Dendritic cell treated with granulocyte-macrophage colony-stimulating factor and Interleukin-4, amounts not matched to agents 40 ng/mL and 50 ng/mL, for 4 days (primary cell): ENCODE measurements at regions not wholly inside any gene's neighbourhood (a gene's known extent, or its start where the extent isn't known, plus 50 kb on each side); places are given as distances from the start of the nearest gene placed in this dataset.

Source experiments
- H3K27ac Mint-ChIP-seq: one replicate; pipeline ENCODE4 v1.8.0; 2022; ENCODE audit warnings: mild to moderate bottlenecking, mixed read lengths
- H3K27me3 Mint-ChIP-seq: one replicate; pipeline ENCODE4 v1.8.0; 2022; ENCODE audit warnings: mild to moderate bottlenecking, mixed read lengths
- H3K36me3 Mint-ChIP-seq: one replicate; pipeline ENCODE4 v1.8.0; 2022; ENCODE audit warnings: low read depth, mixed read lengths
- H3K4me1 Mint-ChIP-seq: one replicate; pipeline ENCODE4 v1.8.0; 2022; ENCODE audit warnings: low read depth, mixed read lengths
- H3K4me3 Mint-ChIP-seq: one replicate; pipeline ENCODE4 v1.8.0; 2022; ENCODE audit warnings: mild to moderate bottlenecking, moderate library complexity, mixed read lengths
- H3K9me3 Mint-ChIP-seq: one replicate; pipeline ENCODE4 v1.8.0; 2022; ENCODE audit warnings: mixed read lengths
- intact Hi-C: fragments of 100-400 bp; cut with micrococcal nuclease; formaldehyde crosslinking; loops from one replicate; pipeline ENCODE4 v1.15.0; 2022

- Mint-ChIP-seq H3K4me1 (no peaks in the 10 kb centered on the region), H3K36me3 (no peaks in the 10 kb centered on the region), H3K27ac (no peak overlapping the region), H3K27me3 (no peaks in the 10 kb centered on the region), H3K9me3 (no peaks in the 10 kb centered on the region), H3K4me3 (no peak overlapping the region)
- intact Hi-C loops: loop anchor here (5.0 kb wide), 1 partner anchor 333 kb away; no protein-coding TSS in a partner anchor
These were observed 418.5 kb upstream of the GOLIM4 start for GRCh38 chr3:168514252-168514651.

GRCh38 chr3:168512802-168513201, 417.1 kb upstream of the GOLIM4 start:
- Mint-ChIP-seq H3K4me1 (no peaks in the 10 kb centered on the region), H3K9me3 (no peaks in the 10 kb centered on the region), H3K27me3 (no peaks in the 10 kb centered on the region), H3K4me3 (no peak overlapping the region), H3K27ac (no peak overlapping the region), H3K36me3 (no peaks in the 10 kb centered on the region)
- intact Hi-C loops: loop anchor here (5.0 kb wide), 1 partner anchor 334 kb away; no protein-coding TSS in a partner anchor

GRCh38 chr3:168511428-168512014, 415.8 kb upstream of the GOLIM4 start:
- no peaks in the 10 kb centered on the region for H3K4me1 Mint-ChIP-seq
- no peaks in the 10 kb centered on the region for H3K9me3 Mint-ChIP-seq
- H3K36me3 Mint-ChIP-seq: no peaks in the 10 kb centered on the region
- intact Hi-C loops: loop anchor here (5.0 kb wide), 1 partner anchor 336 kb away; no protein-coding TSS in a partner anchor
- H3K4me3 Mint-ChIP-seq: no peak overlapping the region
- H3K27me3 Mint-ChIP-seq: no peaks in the 10 kb centered on the region
- no peak overlapping the region for H3K27ac Mint-ChIP-seq

GRCh38 chr3:168506589-168506988, 410.9 kb upstream of the GOLIM4 start:
- no peak overlapping the region for H3K27ac Mint-ChIP-seq
- H3K4me3 Mint-ChIP-seq: no peak overlapping the region
- H3K9me3 Mint-ChIP-seq: no peaks in the 10 kb centered on the region
- H3K27me3 Mint-ChIP-seq: no peaks in the 10 kb centered on the region
- intact Hi-C loops: no loop called here
- H3K36me3 Mint-ChIP-seq: no peaks in the 10 kb centered on the region
- no peaks in the 10 kb centered on the region for H3K4me1 Mint-ChIP-seq

- Mint-ChIP-seq H3K36me3 (no peaks in the 10 kb centered on the region), H3K4me1 (no peaks in the 10 kb centered on the region), H3K4me3 (no peak overlapping the region), H3K27ac (no peak overlapping the region), H3K27me3 (no peaks in the 10 kb centered on the region), H3K9me3 (no peaks in the 10 kb centered on the region)
- intact Hi-C loops: no loop called here
These were observed 405.8 kb upstream of the GOLIM4 start for GRCh38 chr3:168501570-168501969.

- Mint-ChIP-seq H3K27me3 (no peaks in the 10 kb centered on the region), H3K9me3 (no peaks in the 10 kb centered on the region), H3K4me3 (no peak overlapping the region), H3K36me3 (no peaks in the 10 kb centered on the region), H3K4me1 (no peaks in the 10 kb centered on the region), H3K27ac (no peak overlapping the region)
- intact Hi-C loops: no loop called here
These were observed 402.5 kb upstream of the GOLIM4 start for GRCh38 chr3:168498194-168498593.

- H3K4me3 Mint-ChIP-seq: no peak overlapping the region
- intact Hi-C loops: no loop called here
- no peaks in the 10 kb centered on the region for H3K27me3 Mint-ChIP-seq
- no peaks in the 10 kb centered on the region for H3K36me3 Mint-ChIP-seq
- no peaks in the 10 kb centered on the region for H3K4me1 Mint-ChIP-seq
- H3K9me3 Mint-ChIP-seq: no peaks in the 10 kb centered on the region
- H3K27ac Mint-ChIP-seq: no peak overlapping the region
These were observed 402.0 kb upstream of the GOLIM4 start for GRCh38 chr3:168497741-168498140.

- Mint-ChIP-seq H3K4me1 (no peaks in the 10 kb centered on the region), H3K27ac (no peak overlapping the region), H3K9me3 (no peaks in the 10 kb centered on the region), H3K4me3 (no peak overlapping the region), H3K27me3 (no peaks in the 10 kb centered on the region), H3K36me3 (no peaks in the 10 kb centered on the region)
- intact Hi-C loops: no loop called here
These were observed 401.5 kb upstream of the GOLIM4 start for GRCh38 chr3:168497183-168497582.

GRCh38 chr3:168495932-168496331, 400.2 kb upstream of the GOLIM4 start:
- H3K4me1 Mint-ChIP-seq: no peaks in the 10 kb centered on the region
- no peak overlapping the region for H3K27ac Mint-ChIP-seq
- no peaks in the 10 kb centered on the region for H3K27me3 Mint-ChIP-seq
- no peak overlapping the region for H3K4me3 Mint-ChIP-seq
- H3K36me3 Mint-ChIP-seq: no peaks in the 10 kb centered on the region
- intact Hi-C loops: no loop called here
- H3K9me3 Mint-ChIP-seq: no peaks in the 10 kb centered on the region

GRCh38 chr3:168495270-168495669, 399.5 kb upstream of the GOLIM4 start:
- H3K4me1 Mint-ChIP-seq: no peaks in the 10 kb centered on the region

GRCh38 chr3:168493412-168494205, 397.9 kb upstream of the GOLIM4 start:
- no peak overlapping the region for H3K4me3 Mint-ChIP-seq
- no peaks in the 10 kb centered on the region for H3K27me3 Mint-ChIP-seq
- no peak overlapping the region for H3K27ac Mint-ChIP-seq
- intact Hi-C loops: no loop called here
- no peaks in the 10 kb centered on the region for H3K36me3 Mint-ChIP-seq
- no peaks in the 10 kb centered on the region for H3K9me3 Mint-ChIP-seq
- no peaks in the 10 kb centered on the region for H3K4me1 Mint-ChIP-seq

More at GRCh38 chr3:168495270-168495669, 399.5 kb upstream of the GOLIM4 start:
- no peak overlapping the region for H3K27ac Mint-ChIP-seq
- H3K36me3 Mint-ChIP-seq: no peaks in the 10 kb centered on the region
- no peaks in the 10 kb centered on the region for H3K27me3 Mint-ChIP-seq
- intact Hi-C loops: no loop called here
- H3K9me3 Mint-ChIP-seq: no peaks in the 10 kb centered on the region
- H3K4me3 Mint-ChIP-seq: no peak overlapping the region

GRCh38 chr3:168490981-168491380, 395.3 kb upstream of the GOLIM4 start:
- Mint-ChIP-seq H3K27ac (no peak overlapping the region), H3K36me3 (no peaks in the 10 kb centered on the region), H3K4me1 (no peaks in the 10 kb centered on the region), H3K27me3 (no peaks in the 10 kb centered on the region), H3K9me3 (no peaks in the 10 kb centered on the region), H3K4me3 (no peak overlapping the region)
- intact Hi-C loops: no loop called here

- H3K4me3 Mint-ChIP-seq: no peak overlapping the region
- no peaks in the 10 kb centered on the region for H3K27me3 Mint-ChIP-seq
- H3K9me3 Mint-ChIP-seq: no peaks in the 10 kb centered on the region
- intact Hi-C loops: no loop called here
- H3K36me3 Mint-ChIP-seq: no peaks in the 10 kb centered on the region
- H3K4me1 Mint-ChIP-seq: no peaks in the 10 kb centered on the region
- no peak overlapping the region for H3K27ac Mint-ChIP-seq
These were observed 393.6 kb upstream of the GOLIM4 start for GRCh38 chr3:168489301-168489700.

- Mint-ChIP-seq H3K27me3 (no peaks in the 10 kb centered on the region), H3K4me1 (no peaks in the 10 kb centered on the region), H3K27ac (no peak overlapping the region), H3K4me3 (no peak overlapping the region), H3K36me3 (no peaks in the 10 kb centered on the region), H3K9me3 (no peaks in the 10 kb centered on the region)
- intact Hi-C loops: no loop called here
These were observed 390.2 kb upstream of the GOLIM4 start for GRCh38 chr3:168485936-168486335.
